Right atrium auricular region (tissue), 2 donors: ENCODE measurements at regions not wholly inside any gene's neighbourhood (a gene's known extent, or its start where the extent isn't known, plus 50 kb on each side); places are given as distances from the start of the nearest gene placed in this dataset.
"Not testable (repeated sequence)": the region's sequence is repeated elsewhere in the genome, so short reads cannot be mapped to it uniquely, and the experiment has no call there.

Experiments used
- DNase-seq: peaks from one replicate; pipeline ENCODE4 v3.0.0-alpha.2; 2019; ENCODE audit warnings: low spot score
- H3K27ac ChIP-seq, 2 donors: fragments of 200-600 bp; sonication (generic); 1 replicate in 1 of 2; 2 replicates in 1 of 2; pipeline ENCODE4 v1.5.1; 2016 to 2019
- H3K27me3 ChIP-seq, 2 donors: fragments of 200-600 bp; sonication (generic); one replicate each; pipeline versions ENCODE4 v1.5.1 to v1.6.0; 2017 to 2019
- H3K36me3 ChIP-seq: fragments of 200-600 bp; sonication (generic); one replicate; pipeline ENCODE4 v1.5.1; 2016
- H3K4me1 ChIP-seq, 2 donors: fragments of 200-600 bp; sonication (generic); one replicate each; pipeline versions ENCODE4 v1.5.1 to v1.6.0; 2017 to 2019
- H3K4me3 ChIP-seq, 2 donors: fragments of 200-600 bp; sonication (generic); 1 replicate in 1 of 2; 2 replicates in 1 of 2; pipeline ENCODE4 v1.5.1; 2017 to 2019; ENCODE audit warnings: mild to moderate bottlenecking in 1 of 2, moderate library complexity in 1 of 2
- H3K9me3 ChIP-seq, 2 donors: fragments of 200-600 bp; sonication (generic); one replicate each; pipeline ENCODE4 v1.5.1; 2019
- TF ChIP-seq, protein P1 (sequence below), 2 donors: fragments of 200-600 bp; sonication (generic); IDR thresholded peaks; one replicate each; pipeline ENCODE4 v1.5.1; 2019; ENCODE audit warnings: antibody characterized with exemption in 2 of 2

DNA sequence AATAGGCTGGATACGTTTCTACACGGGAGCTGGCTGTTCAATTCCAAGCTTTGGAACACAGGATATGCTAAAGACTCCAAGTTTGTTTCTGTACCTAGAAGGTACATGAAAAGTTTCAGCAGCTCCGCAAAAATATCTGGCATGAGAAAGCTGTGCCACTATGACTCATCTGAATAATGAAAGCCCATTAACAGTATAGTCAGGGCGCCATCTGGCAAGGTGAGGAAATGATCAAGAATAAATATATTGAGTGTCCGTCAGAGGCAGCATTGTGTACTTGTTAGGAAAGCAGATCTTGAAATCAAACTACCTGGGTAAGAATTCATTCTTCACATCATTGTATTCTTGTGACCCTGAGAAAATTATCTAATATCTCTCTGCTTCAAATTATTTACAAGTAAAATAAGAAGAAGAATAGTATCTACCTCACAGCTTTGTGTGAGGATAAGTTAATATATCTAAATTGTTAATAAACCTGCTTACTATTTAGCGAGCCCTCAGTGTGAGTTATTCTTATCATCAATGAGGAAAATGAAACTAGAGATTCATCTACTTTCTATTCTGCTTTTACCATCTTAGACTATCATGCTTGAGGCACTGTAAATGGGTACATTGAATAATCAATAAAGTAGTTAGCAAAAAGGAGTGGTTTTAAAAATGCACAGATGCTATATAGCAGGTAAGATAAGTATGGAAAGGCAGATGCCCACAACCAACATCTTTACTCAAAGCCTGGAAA lies 53.5 kb downstream of the FSCB start:
- Histone ChIP-seq H3K4me1 (no peaks in the 10 kb centered on the region), H3K27me3 (no peaks in the 10 kb centered on the region), H3K9me3 (peaks cover 0 to 25% of the 10 kb centered on the region in 2 donors), H3K4me3 (no peak overlapping the region), H3K36me3 (no peaks in the 10 kb centered on the region), H3K27ac (no peak overlapping the region)
- DNase-seq = no peak
- TF ChIP-seq, protein P1, sequence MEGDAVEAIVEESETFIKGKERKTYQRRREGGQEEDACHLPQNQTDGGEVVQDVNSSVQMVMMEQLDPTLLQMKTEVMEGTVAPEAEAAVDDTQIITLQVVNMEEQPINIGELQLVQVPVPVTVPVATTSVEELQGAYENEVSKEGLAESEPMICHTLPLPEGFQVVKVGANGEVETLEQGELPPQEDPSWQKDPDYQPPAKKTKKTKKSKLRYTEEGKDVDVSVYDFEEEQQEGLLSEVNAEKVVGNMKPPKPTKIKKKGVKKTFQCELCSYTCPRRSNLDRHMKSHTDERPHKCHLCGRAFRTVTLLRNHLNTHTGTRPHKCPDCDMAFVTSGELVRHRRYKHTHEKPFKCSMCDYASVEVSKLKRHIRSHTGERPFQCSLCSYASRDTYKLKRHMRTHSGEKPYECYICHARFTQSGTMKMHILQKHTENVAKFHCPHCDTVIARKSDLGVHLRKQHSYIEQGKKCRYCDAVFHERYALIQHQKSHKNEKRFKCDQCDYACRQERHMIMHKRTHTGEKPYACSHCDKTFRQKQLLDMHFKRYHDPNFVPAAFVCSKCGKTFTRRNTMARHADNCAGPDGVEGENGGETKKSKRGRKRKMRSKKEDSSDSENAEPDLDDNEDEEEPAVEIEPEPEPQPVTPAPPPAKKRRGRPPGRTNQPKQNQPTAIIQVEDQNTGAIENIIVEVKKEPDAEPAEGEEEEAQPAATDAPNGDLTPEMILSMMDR (IDR thresholded peaks at IDR 0.05) = no peak

DNA sequence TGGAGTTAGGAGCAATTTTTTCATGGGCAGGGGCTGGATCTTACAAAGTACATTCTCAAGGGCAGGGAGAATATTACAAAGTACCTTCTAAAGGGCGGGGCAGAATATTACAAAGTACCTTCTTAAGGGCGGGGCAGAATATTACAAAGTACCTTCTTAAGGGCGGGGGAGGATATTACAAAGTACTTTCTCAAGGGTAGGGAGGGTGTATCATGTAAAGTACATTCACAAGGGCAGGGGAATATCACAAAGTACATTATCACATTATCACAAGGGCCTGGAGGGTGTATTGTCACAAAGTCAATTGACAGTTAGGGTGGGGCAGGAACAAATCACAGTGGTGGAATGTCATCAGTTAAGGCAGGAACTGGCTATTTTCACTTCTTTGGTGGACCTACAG lies 56.9 kb downstream of the FSCB start:
- H3K9me3 ChIP-seq, H3K27ac ChIP-seq, DNase-seq, H3K4me1 ChIP-seq, H3K4me3 ChIP-seq, H3K27me3 ChIP-seq, H3K36me3 ChIP-seq: not testable (repeated sequence)

DNA sequence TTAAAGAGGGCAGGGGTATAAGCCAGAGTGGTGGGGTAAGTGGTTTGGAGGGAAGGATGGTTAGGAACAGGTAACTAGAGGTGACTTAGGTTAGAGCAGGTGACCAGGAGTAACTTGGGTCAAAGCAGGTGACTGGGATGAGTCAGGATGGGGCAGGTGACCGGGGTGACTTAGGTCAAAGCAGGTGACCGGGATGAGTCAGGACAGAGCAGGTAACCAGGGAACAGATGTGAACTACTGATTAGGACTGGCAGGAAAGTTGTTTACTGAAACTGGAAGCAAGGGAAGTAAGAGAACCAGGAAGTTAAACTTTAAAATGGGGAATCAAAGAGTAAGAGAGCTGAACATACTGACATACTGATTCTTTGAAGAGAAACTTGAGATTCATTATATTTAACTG lies 57.4 kb downstream of the FSCB start:
- no peak for DNase-seq
- Histone ChIP-seq H3K27ac (no peak overlapping the region), H3K36me3 (no peaks in the 10 kb centered on the region), H3K27me3 (no peaks in the 10 kb centered on the region), H3K9me3 (no peaks in the 10 kb centered on the region), H3K4me3 (no peak overlapping the region), H3K4me1 (no peaks in the 10 kb centered on the region)
- TF ChIP-seq, protein P1 (IDR thresholded peaks at IDR 0.05) = no peak

DNA sequence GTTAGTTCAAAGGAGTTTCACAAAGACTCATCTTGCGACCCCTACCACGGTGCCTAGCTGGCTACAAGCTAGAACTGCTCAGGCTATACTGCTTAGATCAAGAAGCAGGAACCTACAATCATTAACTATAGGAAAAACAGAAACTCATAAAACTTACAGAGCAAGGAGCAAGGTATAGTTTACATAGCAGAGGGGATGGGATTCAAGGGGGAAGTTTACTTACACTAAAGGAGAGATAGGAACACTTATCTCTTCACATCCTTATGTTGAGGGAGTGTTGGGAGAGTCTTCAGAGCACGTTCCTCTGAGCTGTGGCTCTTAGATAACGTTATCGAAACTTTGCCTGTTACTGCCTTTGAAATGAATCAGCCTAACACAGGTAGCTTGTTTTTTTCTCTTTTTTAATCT lies 58.1 kb downstream of the FSCB start:
- TF ChIP-seq, protein P1 (IDR thresholded peaks at IDR 0.05) = no peak
- Histone ChIP-seq H3K27me3 (no peaks in the 10 kb centered on the region), H3K9me3 (no peaks in the 10 kb centered on the region), H3K27ac (no peak overlapping the region), H3K4me3 (no peak overlapping the region), H3K36me3 (no peaks in the 10 kb centered on the region), H3K4me1 (no peaks in the 10 kb centered on the region)
- DNase-seq = no peak

DNA sequence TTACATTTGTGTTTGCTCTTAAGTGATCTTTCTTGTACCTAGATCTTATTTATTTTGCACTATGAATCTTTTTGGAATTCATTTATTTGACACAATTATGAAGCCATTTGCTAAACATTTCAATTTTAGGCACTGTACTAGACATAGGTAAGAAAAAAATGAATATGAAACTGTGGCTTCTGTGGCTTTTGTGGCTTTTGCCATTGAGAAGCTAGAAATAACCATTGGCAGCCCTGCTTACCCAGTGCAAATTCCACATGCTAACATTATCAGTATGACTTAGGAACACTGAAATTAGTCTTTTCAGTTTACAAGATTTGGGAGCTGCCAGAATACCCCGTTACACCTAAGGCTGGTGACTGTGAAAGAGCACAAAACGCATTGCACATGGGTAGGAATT lies 60.1 kb downstream of the FSCB start:
- no peaks in the 10 kb centered on the region for H3K27me3 ChIP-seq
- no peak for DNase-seq
- TF ChIP-seq, protein P1 (IDR thresholded peaks at IDR 0.05) = no peak
- no peaks in the 10 kb centered on the region for H3K9me3 ChIP-seq
- H3K4me1 ChIP-seq = no peaks in the 10 kb centered on the region
- H3K4me3 ChIP-seq = no peak overlapping the region
- no peak overlapping the region for H3K27ac ChIP-seq
- no peaks in the 10 kb centered on the region for H3K36me3 ChIP-seq

DNA sequence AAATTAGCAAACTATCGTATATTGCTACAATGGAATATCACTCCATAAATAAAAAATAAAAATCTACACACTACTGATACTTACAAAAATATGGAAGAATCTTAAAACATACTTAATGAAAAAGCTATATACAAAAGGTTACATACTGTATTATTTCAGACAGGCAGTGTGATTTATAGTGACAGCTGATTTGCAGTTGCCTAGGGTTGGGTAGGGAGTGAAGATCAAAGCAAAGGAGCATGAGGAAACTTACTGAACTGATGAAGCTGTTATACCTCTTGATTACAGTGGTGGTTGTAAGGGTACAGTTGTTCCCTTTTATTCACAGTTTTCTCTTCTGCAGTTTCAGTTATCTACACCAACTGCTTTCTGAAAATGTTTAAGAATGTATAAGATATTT lies 62.6 kb downstream of the FSCB start:
- TF ChIP-seq, protein P1 (IDR thresholded peaks at IDR 0.05) = no peak
- H3K9me3 ChIP-seq = no peaks in the 10 kb centered on the region
- no peak for DNase-seq
- no peaks in the 10 kb centered on the region for H3K4me1 ChIP-seq
- no peaks in the 10 kb centered on the region for H3K36me3 ChIP-seq
- H3K27me3 ChIP-seq = no peaks in the 10 kb centered on the region
- no peak overlapping the region for H3K4me3 ChIP-seq
- H3K27ac ChIP-seq = no peak overlapping the region
